GM12878 (cell line): ENCODE measurements at regions not wholly inside any gene's neighbourhood (a gene's known extent, or its start where the extent isn't known, plus 50 kb on each side); places are given as distances from the start of the nearest gene placed in this dataset.

ENCODE experiments used
- ATAC-seq: fragments of 200-7000 bp; cut with Tn5 transposase; 3 replicates; pipeline ENCODE4 v1.9.1; 2020; ENCODE audit warnings: mild to moderate bottlenecking, moderate library complexity
- BruUV-seq: library from RNA; stranded (reverse); fragments of 400-500 nt; replicated peaks from 2 replicates; lab custom pipeline; 2021; lab: Mats Ljungman, UMichigan
- CTCF ChIA-PET: fragments of 300-600 bp; sonication (Branson Sonifier 250); formaldehyde crosslinking; extraction: SDS; loops from one replicate; lab custom pipeline; 2021; ENCODE audit warnings: inconsistent platforms; lab: Yijun Ruan, JAX
- POLR2A ChIA-PET: fragments of 350-600 bp; formaldehyde crosslinking; extraction: SDS; loops from one replicate; lab custom pipeline; 2021; ENCODE audit warnings: inconsistent platforms; lab: Charles Lee
- RAD21 ChIA-PET: fragments of 300-600 bp; sonication (Branson Sonifier 250); formaldehyde crosslinking; loops from one replicate; lab custom pipeline; 2023; ENCODE audit warnings: antibody characterized with exemption; ENCODE audit not compliant: unreplicated experiment; lab: Charles Lee
- SMC1A ChIA-PET: fragments of 300-600 bp; sonication (Branson Sonifier 250); formaldehyde crosslinking; loops from one replicate; lab custom pipeline; 2023; ENCODE audit not compliant: unreplicated experiment, uncharacterized antibody; lab: Charles Lee
- DNase-seq: peaks from one replicate; pipeline ENCODE4 v3.0.0-alpha.2; 2011; ENCODE audit warnings: low read depth, low spot score
- FAIRE-seq: peaks from 3 replicates; lab custom pipeline; 2011; peaks lifted over from hg19 to GRCh38; lab: Jason Lieb, UNC
- H2AFZ ChIP-seq: 2 replicates; pipeline ENCODE4 v1.6.0; 2011; ENCODE audit warnings: low read depth, low read length, control low read depth; ENCODE audit not compliant: control insufficient read depth
- H3K27ac ChIP-seq: 2 replicates; pipeline ENCODE4 v1.5.1; 2011; ENCODE audit warnings: control low read depth; ENCODE audit not compliant: control insufficient read depth, insufficient read depth
- H3K27me3 ChIP-seq, 2 experiments: replicated peaks in 1 of 2; 2 replicates each; pipeline versions ENCODE4 v1.6.0 to v1.6.1; 2011; ENCODE audit warnings: low read length in 1 of 2; ENCODE audit not compliant: control insufficient read depth in 2 of 2, insufficient read depth in 2 of 2
- H3K36me3 ChIP-seq, 2 experiments: 2 replicates each; pipeline ENCODE4 v1.5.1; 2011; ENCODE audit warnings: low read length in 1 of 2; ENCODE audit not compliant: control insufficient read depth in 2 of 2, insufficient read depth in 2 of 2
- H3K4me1 ChIP-seq: 2 replicates; pipeline ENCODE4 v1.6.1; 2011; ENCODE audit warnings: mild to moderate bottlenecking, low read length, moderate library complexity, mixed read lengths; ENCODE audit not compliant: control insufficient read depth, insufficient read depth
- H3K4me2 ChIP-seq: 2 replicates; pipeline ENCODE4 v1.6.0; 2011; ENCODE audit warnings: control low read depth; ENCODE audit not compliant: control insufficient read depth, insufficient read depth
- H3K4me3 ChIP-seq: fragments of 200-600 bp; sonication (generic); 2 replicates; pipeline ENCODE4 v1.5.1; 2016
- H3K79me2 ChIP-seq: 2 replicates; pipeline ENCODE4 v1.6.0; 2011; ENCODE audit warnings: low read length; ENCODE audit not compliant: control insufficient read depth, insufficient read depth
- H3K9ac ChIP-seq: 2 replicates; pipeline ENCODE4 v1.8.0; 2011; ENCODE audit warnings: low read length, control low read depth, mixed read lengths; ENCODE audit not compliant: control insufficient read depth, insufficient read depth
- H3K9me3 ChIP-seq: replicated peaks from 3 replicates; pipeline ENCODE4 v1.5.1; 2011; ENCODE audit warnings: mild to moderate bottlenecking, low read length; ENCODE audit not compliant: control insufficient read depth, insufficient read depth
- H4K20me1 ChIP-seq: 2 replicates; pipeline ENCODE4 v1.6.0; 2011; ENCODE audit not compliant: control insufficient read depth, insufficient read depth
- CBFB ChIP-seq: IDR thresholded peaks from 2 replicates; pipeline ENCODE4 v1.6.1; 2016; ENCODE audit warnings: antibody characterized with exemption, low read depth
- CHD2 ChIP-seq: IDR thresholded peaks from 2 replicates; pipeline ENCODE4 v1.6.1; 2011; ENCODE audit warnings: low read depth, low read length, improper control_type of control experiment, borderline replicate concordance
- NFIC ChIP-seq: IDR thresholded peaks from 2 replicates; pipeline ENCODE4 v1.6.1; 2012; ENCODE audit warnings: low read depth, mild to moderate bottlenecking, inconsistent platforms, low read length, moderate library complexity
- NR2C1 ChIP-seq: fragments of 450-650 bp; IDR thresholded peaks from 2 replicates; pipeline ENCODE4 v1.6.1; 2017; ENCODE audit warnings: antibody characterized with exemption, mild to moderate bottlenecking, moderate library complexity
- RBBP5 ChIP-seq: fragments of 200-600 bp; sonication (generic); conservative IDR thresholded peaks from 2 replicates; pipeline ENCODE4 v1.6.1; 2016
- SREBF1 ChIP-seq: IDR thresholded peaks from 2 replicates; pipeline ENCODE4 v1.6.1; 2012; ENCODE audit warnings: mild to moderate bottlenecking, low read length
- SREBF2 ChIP-seq: IDR thresholded peaks from 2 replicates; pipeline ENCODE4 v1.6.1; 2012; ENCODE audit warnings: mild to moderate bottlenecking, low read length
- WGBS: methylation state at CpG from one replicate; pipeline ENCODE4 v1.1.6; 2016; ENCODE audit warnings: low lambda C conversion rate; ENCODE audit not compliant: insufficient replicate concordance, insufficient coverage; ENCODE audit errors: missing lambda C conversion rate; 5-methylcytosine and 5-hydroxymethylcytosine counted together
- in situ Hi-C: fragments of 300-500 bp; cut with MboI; formaldehyde crosslinking; loops from 9 replicates; pipeline ENCODE4 v1.14.3; 2018; ENCODE audit warnings: mixed read lengths
- intact Hi-C: fragments of 100-400 bp; cut with micrococcal nuclease; formaldehyde crosslinking; loops from one replicate; pipeline ENCODE4 v1.14.2; 2022; ENCODE audit not compliant: unreplicated experiment
- TF ChIP-seq, protein P1 (sequence below): fragments of 450-650 bp; formaldehyde crosslinking; IDR thresholded peaks from 2 replicates; pipeline ENCODE4 v1.4.0; 2020; ENCODE audit warnings: mild to moderate bottlenecking, moderate library complexity
- TF ChIP-seq, protein P2 (sequence below): fragments of 450-650 bp; IDR thresholded peaks from 2 replicates; pipeline ENCODE4 v1.6.1; 2017; ENCODE audit warnings: mild to moderate bottlenecking, low read depth, inconsistent platforms; ENCODE audit not compliant: poor library complexity, severe bottlenecking
- TF ChIP-seq, protein P3 (sequence below): IDR thresholded peaks from 2 replicates; pipeline ENCODE4 v1.6.1; 2012; ENCODE audit warnings: low read depth, low read length, improper control_type of control experiment
- TF ChIP-seq, protein P4 (sequence below): fragments of 150-350 bp; IDR thresholded peaks from 2 replicates; pipeline ENCODE4 v1.6.1; 2016; ENCODE audit warnings: low read depth, low read length
- TF ChIP-seq, protein P5 (sequence below): fragments of 150-350 bp; IDR thresholded peaks from 2 replicates; pipeline ENCODE4 v1.6.1; 2014; ENCODE audit warnings: mild to moderate bottlenecking, low read depth, low read length

DNA sequence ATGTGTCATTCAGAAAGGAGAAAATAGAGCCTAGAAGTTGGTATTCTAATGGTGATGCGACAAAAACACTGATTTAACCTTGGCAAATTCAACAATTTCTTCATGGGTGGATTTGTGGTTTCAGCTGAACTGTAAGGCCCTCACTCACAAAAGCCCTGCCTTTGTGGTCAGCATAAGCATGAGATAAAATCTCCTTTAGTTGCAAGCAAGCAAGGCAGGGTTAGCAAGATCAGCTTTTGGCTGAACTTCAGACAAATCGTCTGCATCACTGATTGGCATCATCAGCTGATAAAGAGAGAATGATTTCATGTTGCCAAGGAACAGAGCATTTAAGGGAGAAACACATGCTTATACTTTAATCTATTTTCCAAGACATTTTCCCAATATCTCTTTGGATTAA lies 2582.2 kb downstream of the PCDH7 start (continued):
- TF ChIP-seq CBFB (no peak), NFIC (no peak)
- TF ChIP-seq, protein P1, sequence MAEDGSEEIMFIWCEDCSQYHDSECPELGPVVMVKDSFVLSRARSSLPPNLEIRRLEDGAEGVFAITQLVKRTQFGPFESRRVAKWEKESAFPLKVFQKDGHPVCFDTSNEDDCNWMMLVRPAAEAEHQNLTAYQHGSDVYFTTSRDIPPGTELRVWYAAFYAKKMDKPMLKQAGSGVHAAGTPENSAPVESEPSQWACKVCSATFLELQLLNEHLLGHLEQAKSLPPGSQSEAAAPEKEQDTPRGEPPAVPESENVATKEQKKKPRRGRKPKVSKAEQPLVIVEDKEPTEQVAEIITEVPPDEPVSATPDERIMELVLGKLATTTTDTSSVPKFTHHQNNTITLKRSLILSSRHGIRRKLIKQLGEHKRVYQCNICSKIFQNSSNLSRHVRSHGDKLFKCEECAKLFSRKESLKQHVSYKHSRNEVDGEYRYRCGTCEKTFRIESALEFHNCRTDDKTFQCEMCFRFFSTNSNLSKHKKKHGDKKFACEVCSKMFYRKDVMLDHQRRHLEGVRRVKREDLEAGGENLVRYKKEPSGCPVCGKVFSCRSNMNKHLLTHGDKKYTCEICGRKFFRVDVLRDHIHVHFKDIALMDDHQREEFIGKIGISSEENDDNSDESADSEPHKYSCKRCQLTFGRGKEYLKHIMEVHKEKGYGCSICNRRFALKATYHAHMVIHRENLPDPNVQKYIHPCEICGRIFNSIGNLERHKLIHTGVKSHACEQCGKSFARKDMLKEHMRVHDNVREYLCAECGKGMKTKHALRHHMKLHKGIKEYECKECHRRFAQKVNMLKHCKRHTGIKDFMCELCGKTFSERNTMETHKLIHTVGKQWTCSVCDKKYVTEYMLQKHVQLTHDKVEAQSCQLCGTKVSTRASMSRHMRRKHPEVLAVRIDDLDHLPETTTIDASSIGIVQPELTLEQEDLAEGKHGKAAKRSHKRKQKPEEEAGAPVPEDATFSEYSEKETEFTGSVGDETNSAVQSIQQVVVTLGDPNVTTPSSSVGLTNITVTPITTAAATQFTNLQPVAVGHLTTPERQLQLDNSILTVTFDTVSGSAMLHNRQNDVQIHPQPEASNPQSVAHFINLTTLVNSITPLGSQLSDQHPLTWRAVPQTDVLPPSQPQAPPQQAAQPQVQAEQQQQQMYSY (CRISPR knock-in tag) = no peak
- TF ChIP-seq, protein P2, sequence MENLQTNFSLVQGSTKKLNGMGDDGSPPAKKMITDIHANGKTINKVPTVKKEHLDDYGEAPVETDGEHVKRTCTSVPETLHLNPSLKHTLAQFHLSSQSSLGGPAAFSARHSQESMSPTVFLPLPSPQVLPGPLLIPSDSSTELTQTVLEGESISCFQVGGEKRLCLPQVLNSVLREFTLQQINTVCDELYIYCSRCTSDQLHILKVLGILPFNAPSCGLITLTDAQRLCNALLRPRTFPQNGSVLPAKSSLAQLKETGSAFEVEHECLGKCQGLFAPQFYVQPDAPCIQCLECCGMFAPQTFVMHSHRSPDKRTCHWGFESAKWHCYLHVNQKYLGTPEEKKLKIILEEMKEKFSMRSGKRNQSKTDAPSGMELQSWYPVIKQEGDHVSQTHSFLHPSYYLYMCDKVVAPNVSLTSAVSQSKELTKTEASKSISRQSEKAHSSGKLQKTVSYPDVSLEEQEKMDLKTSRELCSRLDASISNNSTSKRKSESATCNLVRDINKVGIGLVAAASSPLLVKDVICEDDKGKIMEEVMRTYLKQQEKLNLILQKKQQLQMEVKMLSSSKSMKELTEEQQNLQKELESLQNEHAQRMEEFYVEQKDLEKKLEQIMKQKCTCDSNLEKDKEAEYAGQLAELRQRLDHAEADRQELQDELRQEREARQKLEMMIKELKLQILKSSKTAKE = no peak

DNA sequence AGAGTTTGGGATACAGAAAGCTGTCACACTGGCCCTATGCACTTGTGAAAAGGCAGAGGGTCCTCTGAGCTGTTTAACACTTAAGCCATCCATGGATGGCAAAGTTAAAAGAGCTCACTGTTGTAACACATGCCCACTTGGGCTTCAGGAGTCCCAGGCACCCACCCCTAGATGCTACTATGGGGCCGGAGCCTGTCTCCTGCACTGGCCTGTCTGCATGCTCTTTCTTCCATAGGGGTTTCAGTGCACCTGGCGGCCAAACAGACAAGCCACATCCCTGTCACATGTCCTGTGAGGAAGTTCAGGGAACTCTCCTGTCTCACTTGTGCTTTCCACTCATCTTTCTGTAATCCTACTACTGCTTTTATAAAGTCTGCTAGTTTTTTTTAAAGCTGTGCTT lies 2586.0 kb downstream of the PCDH7 start:
- ChIA-PET CTCF (no interaction called here), RAD21 (no interaction called here), SMC1A (interaction anchor here (0.7 kb wide), 1 partner anchor 1765 kb away, joined by 3 read pairs; no protein-coding TSS in a partner anchor), POLR2A (no interaction called here)
- H3K4me2 ChIP-seq = no peak overlapping the region
- ATAC-seq (no peak), FAIRE-seq (no peak), DNase-seq (no peak)
- H3K79me2 ChIP-seq = no peaks in the 10 kb centered on the region
- H3K27me3 ChIP-seq = no peaks in the 10 kb centered on the region
- intact Hi-C loops (no loop called here), in situ Hi-C loops (no loop called here)
- no peaks in the 10 kb centered on the region for H3K4me1 ChIP-seq
- H2AFZ ChIP-seq = no peak overlapping the region
- WGBS = 4% methylated on average over 2 of the region's 2 CpGs
- no peak overlapping the region for H3K27ac ChIP-seq
- no peak overlapping the region for H3K9ac ChIP-seq
- H3K9me3 ChIP-seq = no peaks in the 10 kb centered on the region
- H3K4me3 ChIP-seq = no peak overlapping the region
- BruUV-seq = no TSS peak
- H4K20me1 ChIP-seq = no peaks in the 10 kb centered on the region
- H3K36me3 ChIP-seq = no peaks in the 10 kb centered on the region
- TF ChIP-seq NR2C1 = no peak
- no peak for TF ChIP-seq CHD2
- no peak for TF ChIP-seq RBBP5
- TF ChIP-seq, protein P3, sequence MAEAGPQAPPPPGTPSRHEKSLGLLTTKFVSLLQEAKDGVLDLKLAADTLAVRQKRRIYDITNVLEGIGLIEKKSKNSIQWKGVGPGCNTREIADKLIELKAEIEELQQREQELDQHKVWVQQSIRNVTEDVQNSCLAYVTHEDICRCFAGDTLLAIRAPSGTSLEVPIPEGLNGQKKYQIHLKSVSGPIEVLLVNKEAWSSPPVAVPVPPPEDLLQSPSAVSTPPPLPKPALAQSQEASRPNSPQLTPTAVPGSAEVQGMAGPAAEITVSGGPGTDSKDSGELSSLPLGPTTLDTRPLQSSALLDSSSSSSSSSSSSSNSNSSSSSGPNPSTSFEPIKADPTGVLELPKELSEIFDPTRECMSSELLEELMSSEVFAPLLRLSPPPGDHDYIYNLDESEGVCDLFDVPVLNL = no peak
- TF ChIP-seq, protein P4, sequence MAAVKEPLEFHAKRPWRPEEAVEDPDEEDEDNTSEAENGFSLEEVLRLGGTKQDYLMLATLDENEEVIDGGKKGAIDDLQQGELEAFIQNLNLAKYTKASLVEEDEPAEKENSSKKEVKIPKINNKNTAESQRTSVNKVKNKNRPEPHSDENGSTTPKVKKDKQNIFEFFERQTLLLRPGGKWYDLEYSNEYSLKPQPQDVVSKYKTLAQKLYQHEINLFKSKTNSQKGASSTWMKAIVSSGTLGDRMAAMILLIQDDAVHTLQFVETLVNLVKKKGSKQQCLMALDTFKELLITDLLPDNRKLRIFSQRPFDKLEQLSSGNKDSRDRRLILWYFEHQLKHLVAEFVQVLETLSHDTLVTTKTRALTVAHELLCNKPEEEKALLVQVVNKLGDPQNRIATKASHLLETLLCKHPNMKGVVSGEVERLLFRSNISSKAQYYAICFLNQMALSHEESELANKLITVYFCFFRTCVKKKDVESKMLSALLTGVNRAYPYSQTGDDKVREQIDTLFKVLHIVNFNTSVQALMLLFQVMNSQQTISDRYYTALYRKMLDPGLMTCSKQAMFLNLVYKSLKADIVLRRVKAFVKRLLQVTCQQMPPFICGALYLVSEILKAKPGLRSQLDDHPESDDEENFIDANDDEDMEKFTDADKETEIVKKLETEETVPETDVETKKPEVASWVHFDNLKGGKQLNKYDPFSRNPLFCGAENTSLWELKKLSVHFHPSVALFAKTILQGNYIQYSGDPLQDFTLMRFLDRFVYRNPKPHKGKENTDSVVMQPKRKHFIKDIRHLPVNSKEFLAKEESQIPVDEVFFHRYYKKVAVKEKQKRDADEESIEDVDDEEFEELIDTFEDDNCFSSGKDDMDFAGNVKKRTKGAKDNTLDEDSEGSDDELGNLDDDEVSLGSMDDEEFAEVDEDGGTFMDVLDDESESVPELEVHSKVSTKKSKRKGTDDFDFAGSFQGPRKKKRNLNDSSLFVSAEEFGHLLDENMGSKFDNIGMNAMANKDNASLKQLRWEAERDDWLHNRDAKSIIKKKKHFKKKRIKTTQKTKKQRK = no peak
- no peak for TF ChIP-seq SREBF1
- TF ChIP-seq, protein P5, sequence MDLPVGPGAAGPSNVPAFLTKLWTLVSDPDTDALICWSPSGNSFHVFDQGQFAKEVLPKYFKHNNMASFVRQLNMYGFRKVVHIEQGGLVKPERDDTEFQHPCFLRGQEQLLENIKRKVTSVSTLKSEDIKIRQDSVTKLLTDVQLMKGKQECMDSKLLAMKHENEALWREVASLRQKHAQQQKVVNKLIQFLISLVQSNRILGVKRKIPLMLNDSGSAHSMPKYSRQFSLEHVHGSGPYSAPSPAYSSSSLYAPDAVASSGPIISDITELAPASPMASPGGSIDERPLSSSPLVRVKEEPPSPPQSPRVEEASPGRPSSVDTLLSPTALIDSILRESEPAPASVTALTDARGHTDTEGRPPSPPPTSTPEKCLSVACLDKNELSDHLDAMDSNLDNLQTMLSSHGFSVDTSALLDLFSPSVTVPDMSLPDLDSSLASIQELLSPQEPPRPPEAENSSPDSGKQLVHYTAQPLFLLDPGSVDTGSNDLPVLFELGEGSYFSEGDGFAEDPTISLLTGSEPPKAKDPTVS = no peak
- no peak for TF ChIP-seq SREBF2
